Stimulated activated CD4-positive, alpha-beta T cell treated with anti-CD3 and anti-CD28 coated beads, Interleukin-1b, Interleukin-23, amount 100 ng/mL, for 24 hours (primary cell): ENCODE measurements at regions not wholly inside any gene's neighbourhood (a gene's known extent, or its start where the extent isn't known, plus 50 kb on each side); places are given as distances from the start of the nearest gene placed in this dataset.

Source experiments
- DNase-seq, 4 experiments: peaks; one replicate each; pipeline ENCODE4 v3.0.0-alpha.2; 2020; ENCODE audit warnings: low read depth in 4 of 4, low spot score in 1 of 4

GRCh38 chr6:133631421-133631820 is 257.5 kb upstream of the TCF21 start:
- no peak for DNase-seq

GRCh38 chr6:133632206-133632605 is 256.7 kb upstream of the TCF21 start:
- no peak for DNase-seq

- DNase-seq, result no peak
Observed at GRCh38 chr6:133632906-133633305, 256.0 kb upstream of the TCF21 start.

- DNase-seq, result no peak
Observed at GRCh38 chr6:133634474-133634873, 254.4 kb upstream of the TCF21 start.

- no peak for DNase-seq
Observed at GRCh38 chr6:133635447-133635846, 253.5 kb upstream of the TCF21 start.

GRCh38 chr6:133637436-133637835 is 251.5 kb upstream of the TCF21 start:
- DNase-seq, result no peak

- DNase-seq, result no peak
Observed at GRCh38 chr6:133637874-133638273, 251.0 kb upstream of the TCF21 start.

GRCh38 chr6:133641104-133641503 is 247.8 kb upstream of the TCF21 start:
- DNase-seq, result no peak

- DNase-seq, result no peak
Observed at GRCh38 chr6:133644548-133644891, 244.4 kb upstream of the TCF21 start.

GRCh38 chr6:133644892-133645619 is 243.9 kb upstream of the TCF21 start:
- DNase-seq, result no peak

- no peak for DNase-seq
Observed at GRCh38 chr6:133645966-133646740, 242.8 kb upstream of the TCF21 start.

- no peak for DNase-seq
Observed at GRCh38 chr6:133648581-133648980, 240.3 kb upstream of the TCF21 start.

GRCh38 chr6:133671376-133671775 is 217.5 kb upstream of the TCF21 start:
- no peak for DNase-seq

GRCh38 chr6:133673056-133673455 is 215.9 kb upstream of the TCF21 start:
- DNase-seq, result no peak

GRCh38 chr6:133674661-133675060 is 214.3 kb upstream of the TCF21 start:
- no peak for DNase-seq

GRCh38 chr6:133680994-133681393 is 207.9 kb upstream of the TCF21 start:
- DNase-seq, result no peak

GRCh38 chr6:133681891-133682290 is 207.0 kb upstream of the TCF21 start:
- no peak for DNase-seq

- no peak for DNase-seq
Observed at GRCh38 chr6:133682506-133683307, 206.2 kb upstream of the TCF21 start.

- DNase-seq, result no peak
Observed at GRCh38 chr6:133683308-133683580, 205.7 kb upstream of the TCF21 start.

GRCh38 chr6:133683606-133684005 is 205.3 kb upstream of the TCF21 start:
- no peak for DNase-seq

- DNase-seq, result no peak
Observed at GRCh38 chr6:133688705-133689492, 200.0 kb upstream of the TCF21 start.
